ENCODE measurements at regions not wholly inside any gene's neighbourhood (a gene's known extent, or its start where the extent isn't known, plus 50 kb on each side); places are given as distances from the start of the nearest gene placed in this dataset.

DNA sequence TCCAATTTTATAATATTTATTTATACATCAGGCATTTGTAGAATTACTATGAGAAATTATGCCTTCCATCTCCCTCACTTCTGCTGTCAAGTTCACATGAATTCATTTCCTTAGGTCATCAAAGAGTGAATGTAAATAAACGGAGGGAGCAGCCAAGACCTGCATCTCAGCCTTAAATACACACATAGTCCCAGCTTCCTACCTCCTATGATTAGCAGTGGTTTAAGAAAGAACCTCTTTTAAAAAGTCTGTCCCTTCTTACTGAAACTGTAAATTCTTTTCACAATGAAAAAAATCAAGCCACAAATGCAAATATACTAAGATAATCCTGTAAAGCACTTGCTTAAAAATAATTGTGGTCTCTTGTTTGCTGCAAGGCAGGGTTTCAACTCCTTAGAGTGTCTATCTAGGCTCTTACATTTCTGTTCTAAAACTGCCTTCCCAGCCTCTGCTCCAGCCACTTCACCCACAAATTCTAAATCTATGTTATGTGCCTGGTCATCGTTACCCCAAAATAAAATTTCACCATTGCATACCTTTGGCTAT lies 532.7 kb upstream of the FSHR start:
- no peak overlapping the region for H2AFZ ChIP-seq (ENCODE audit: control insufficient read depth, low read depth, low read length)
- no peaks in the 10 kb centered on the region for H4K20me1 ChIP-seq (ENCODE audit: control insufficient read depth, insufficient read depth)
- H3K4me1 ChIP-seq (ENCODE audit: control insufficient read depth, insufficient read depth, low read length): no peaks in the 10 kb centered on the region
- WGBS (ENCODE audit: insufficient coverage, insufficient replicate concordance, low lambda C conversion rate, missing lambda C conversion rate): 11% methylated on average over 2 of the region's 2 CpGs
- H3K27me3 ChIP-seq (replicated peaks in 1 of 2; ENCODE audit: control insufficient read depth in 2 of 2, insufficient read depth in 2 of 2, low read length in 1 of 2): no peaks in the 10 kb centered on the region
- intact Hi-C loops (cut with micrococcal nuclease; ENCODE audit: unreplicated experiment): loop anchor here (10.0 kb wide), 1 partner anchor 718 kb away; no protein-coding TSS in a partner anchor
- DNase-seq (ENCODE audit: low read depth, low spot score) (no peak), ATAC-seq (no peak), FAIRE-seq (no peak)
- H3K36me3 ChIP-seq (ENCODE audit: control insufficient read depth in 2 of 2, insufficient read depth in 2 of 2, low read length in 1 of 2): no peaks in the 10 kb centered on the region
- ChIA-PET SMC1A (ENCODE audit: uncharacterized antibody, unreplicated experiment) (no interaction called here), RAD21 (ENCODE audit: unreplicated experiment) (interaction anchor here (1.8 kb wide), 1 partner anchor 457 kb away, joined by 9 read pairs; no protein-coding TSS in a partner anchor), POLR2A (no interaction called here), CTCF (interaction anchor here (1.9 kb wide), 1 partner anchor 457 kb away, joined by 15 read pairs; no protein-coding TSS in a partner anchor)
- in situ Hi-C loops (cut with MboI): no loop called here
- no TSS peak for BruUV-seq (replicated peaks)
- no peak overlapping the region for H3K27ac ChIP-seq (ENCODE audit: control insufficient read depth, insufficient read depth)
- no peaks in the 10 kb centered on the region for H3K9me3 ChIP-seq (replicated peaks; ENCODE audit: control insufficient read depth, insufficient read depth, low read length)
- H3K4me3 ChIP-seq: no peak overlapping the region
- TF ChIP-seq SMC3 (IDR thresholded peaks at IDR 0.05; ENCODE audit: borderline replicate concordance, low read length) (no peak), CHD1 (IDR thresholded peaks at IDR 0.05; ENCODE audit: low read depth, low read length) (no peak), BMI1 (IDR thresholded peaks at IDR 0.05; ENCODE audit: borderline replicate concordance) (no peak)
- TF ChIP-seq, protein P1, sequence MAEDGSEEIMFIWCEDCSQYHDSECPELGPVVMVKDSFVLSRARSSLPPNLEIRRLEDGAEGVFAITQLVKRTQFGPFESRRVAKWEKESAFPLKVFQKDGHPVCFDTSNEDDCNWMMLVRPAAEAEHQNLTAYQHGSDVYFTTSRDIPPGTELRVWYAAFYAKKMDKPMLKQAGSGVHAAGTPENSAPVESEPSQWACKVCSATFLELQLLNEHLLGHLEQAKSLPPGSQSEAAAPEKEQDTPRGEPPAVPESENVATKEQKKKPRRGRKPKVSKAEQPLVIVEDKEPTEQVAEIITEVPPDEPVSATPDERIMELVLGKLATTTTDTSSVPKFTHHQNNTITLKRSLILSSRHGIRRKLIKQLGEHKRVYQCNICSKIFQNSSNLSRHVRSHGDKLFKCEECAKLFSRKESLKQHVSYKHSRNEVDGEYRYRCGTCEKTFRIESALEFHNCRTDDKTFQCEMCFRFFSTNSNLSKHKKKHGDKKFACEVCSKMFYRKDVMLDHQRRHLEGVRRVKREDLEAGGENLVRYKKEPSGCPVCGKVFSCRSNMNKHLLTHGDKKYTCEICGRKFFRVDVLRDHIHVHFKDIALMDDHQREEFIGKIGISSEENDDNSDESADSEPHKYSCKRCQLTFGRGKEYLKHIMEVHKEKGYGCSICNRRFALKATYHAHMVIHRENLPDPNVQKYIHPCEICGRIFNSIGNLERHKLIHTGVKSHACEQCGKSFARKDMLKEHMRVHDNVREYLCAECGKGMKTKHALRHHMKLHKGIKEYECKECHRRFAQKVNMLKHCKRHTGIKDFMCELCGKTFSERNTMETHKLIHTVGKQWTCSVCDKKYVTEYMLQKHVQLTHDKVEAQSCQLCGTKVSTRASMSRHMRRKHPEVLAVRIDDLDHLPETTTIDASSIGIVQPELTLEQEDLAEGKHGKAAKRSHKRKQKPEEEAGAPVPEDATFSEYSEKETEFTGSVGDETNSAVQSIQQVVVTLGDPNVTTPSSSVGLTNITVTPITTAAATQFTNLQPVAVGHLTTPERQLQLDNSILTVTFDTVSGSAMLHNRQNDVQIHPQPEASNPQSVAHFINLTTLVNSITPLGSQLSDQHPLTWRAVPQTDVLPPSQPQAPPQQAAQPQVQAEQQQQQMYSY (CRISPR knock-in tag; IDR thresholded peaks at IDR 0.05): no peak
- H3K79me2 ChIP-seq (ENCODE audit: control insufficient read depth, insufficient read depth, low read length): no peaks in the 10 kb centered on the region
- no peak overlapping the region for H3K9ac ChIP-seq (ENCODE audit: control insufficient read depth, insufficient read depth, low read length)
- no peak overlapping the region for H3K4me2 ChIP-seq (ENCODE audit: control insufficient read depth, insufficient read depth)
